Nephron progenitor cell (in vitro differentiated cells): ENCODE measurements at regions not wholly inside any gene's neighbourhood (a gene's known extent, or its start where the extent isn't known, plus 50 kb on each side); places are given as distances from the start of the nearest gene placed in this dataset.
A peak's percentile ranks its signal among the peaks of the same experiment; 100 is the strongest.

Source experiments
- DNase-seq: peaks from one replicate; pipeline ENCODE4 v3.0.0; 2021
- H3K27ac Mint-ChIP-seq: 2 replicates; pipeline ENCODE4 v1.8.0; 2021; ENCODE audit warnings: mild to moderate bottlenecking, moderate library complexity, mixed read lengths
- H3K27me3 Mint-ChIP-seq: 2 replicates; pipeline ENCODE4 v1.8.0; 2021; ENCODE audit warnings: mild to moderate bottlenecking, low read depth, mixed read lengths; ENCODE audit not compliant: poor library complexity
- H3K36me3 Mint-ChIP-seq: 2 replicates; pipeline ENCODE4 v1.8.0; 2021; ENCODE audit warnings: low read depth, mixed read lengths
- H3K4me1 Mint-ChIP-seq: 2 replicates; pipeline ENCODE4 v1.8.0; 2021; ENCODE audit warnings: mixed read lengths
- H3K4me3 Mint-ChIP-seq: 2 replicates; pipeline ENCODE4 v1.8.0; 2021; ENCODE audit warnings: mild to moderate bottlenecking, moderate library complexity, mixed read lengths
- H3K9me3 Mint-ChIP-seq: 2 replicates; pipeline ENCODE4 v1.8.0; 2021; ENCODE audit warnings: mild to moderate bottlenecking, moderate library complexity, mixed read lengths
- TF ChIP-seq, protein P1 (sequence below): fragments of 200-600 bp; sonication (generic); IDR thresholded peaks from 2 replicates; pipeline ENCODE4 v1.5.0; 2021; ENCODE audit warnings: antibody characterized with exemption

DNA sequence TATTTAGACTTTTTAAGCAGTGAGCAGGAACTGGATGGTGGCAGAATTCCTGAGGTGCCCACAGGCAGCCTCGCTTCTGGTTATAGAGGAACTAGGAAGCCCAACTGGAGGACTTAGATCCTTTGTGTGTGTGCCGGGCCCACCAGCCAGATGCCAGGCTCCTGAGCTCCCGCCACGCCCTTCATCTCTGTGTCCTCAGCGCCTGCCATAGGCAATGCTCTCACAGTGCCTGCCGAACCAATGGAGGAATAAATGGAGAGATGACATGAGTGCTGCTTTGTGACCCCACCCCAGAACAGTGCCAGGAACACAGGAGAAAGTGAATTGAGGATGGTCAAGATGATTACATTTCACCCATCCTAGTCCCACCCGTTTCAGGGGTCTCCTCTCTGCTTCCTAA is 146.0 kb downstream of the UNC5CL start:
- Mint-ChIP-seq H3K27ac (no peak overlapping the region), H3K9me3 (no peaks in the 10 kb centered on the region), H3K27me3 (peaks cover 39% of the 10 kb centered on the region), H3K36me3 (no peaks in the 10 kb centered on the region), H3K4me3 (no peak overlapping the region), H3K4me1 (peaks cover 70% of the 10 kb centered on the region)
- TF ChIP-seq, protein P1, sequence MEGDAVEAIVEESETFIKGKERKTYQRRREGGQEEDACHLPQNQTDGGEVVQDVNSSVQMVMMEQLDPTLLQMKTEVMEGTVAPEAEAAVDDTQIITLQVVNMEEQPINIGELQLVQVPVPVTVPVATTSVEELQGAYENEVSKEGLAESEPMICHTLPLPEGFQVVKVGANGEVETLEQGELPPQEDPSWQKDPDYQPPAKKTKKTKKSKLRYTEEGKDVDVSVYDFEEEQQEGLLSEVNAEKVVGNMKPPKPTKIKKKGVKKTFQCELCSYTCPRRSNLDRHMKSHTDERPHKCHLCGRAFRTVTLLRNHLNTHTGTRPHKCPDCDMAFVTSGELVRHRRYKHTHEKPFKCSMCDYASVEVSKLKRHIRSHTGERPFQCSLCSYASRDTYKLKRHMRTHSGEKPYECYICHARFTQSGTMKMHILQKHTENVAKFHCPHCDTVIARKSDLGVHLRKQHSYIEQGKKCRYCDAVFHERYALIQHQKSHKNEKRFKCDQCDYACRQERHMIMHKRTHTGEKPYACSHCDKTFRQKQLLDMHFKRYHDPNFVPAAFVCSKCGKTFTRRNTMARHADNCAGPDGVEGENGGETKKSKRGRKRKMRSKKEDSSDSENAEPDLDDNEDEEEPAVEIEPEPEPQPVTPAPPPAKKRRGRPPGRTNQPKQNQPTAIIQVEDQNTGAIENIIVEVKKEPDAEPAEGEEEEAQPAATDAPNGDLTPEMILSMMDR: no peak
- no peak for DNase-seq

DNA sequence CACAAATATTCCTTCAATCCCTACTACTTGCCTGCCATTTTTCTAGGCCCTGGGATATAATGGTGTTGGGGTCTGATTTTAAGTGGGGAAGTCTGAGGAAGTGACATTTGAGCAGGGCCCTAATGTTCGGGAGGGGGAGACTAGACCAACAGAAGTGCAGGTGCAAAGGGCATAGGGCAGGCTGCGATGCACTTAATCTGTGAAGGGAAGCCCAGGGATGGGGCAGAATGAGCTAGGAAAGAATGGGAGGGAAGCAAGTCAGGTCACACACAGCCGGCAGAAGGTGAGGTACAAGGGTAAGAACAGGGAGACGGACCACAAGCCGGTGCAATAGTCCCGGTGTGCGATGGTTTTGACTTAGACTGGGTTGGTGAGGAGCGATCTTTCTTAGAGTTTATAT is 146.8 kb downstream of the UNC5CL start:
- Mint-ChIP-seq H3K27ac (no peak overlapping the region), H3K27me3 (peaks cover 36% of the 10 kb centered on the region), H3K4me1 (peaks cover 78% of the 10 kb centered on the region), H3K9me3 (no peaks in the 10 kb centered on the region), H3K4me3 (peak overlapping the region; percentile 6), H3K36me3 (no peaks in the 10 kb centered on the region)
- no peak for DNase-seq
- TF ChIP-seq, protein P1: no peak

DNA sequence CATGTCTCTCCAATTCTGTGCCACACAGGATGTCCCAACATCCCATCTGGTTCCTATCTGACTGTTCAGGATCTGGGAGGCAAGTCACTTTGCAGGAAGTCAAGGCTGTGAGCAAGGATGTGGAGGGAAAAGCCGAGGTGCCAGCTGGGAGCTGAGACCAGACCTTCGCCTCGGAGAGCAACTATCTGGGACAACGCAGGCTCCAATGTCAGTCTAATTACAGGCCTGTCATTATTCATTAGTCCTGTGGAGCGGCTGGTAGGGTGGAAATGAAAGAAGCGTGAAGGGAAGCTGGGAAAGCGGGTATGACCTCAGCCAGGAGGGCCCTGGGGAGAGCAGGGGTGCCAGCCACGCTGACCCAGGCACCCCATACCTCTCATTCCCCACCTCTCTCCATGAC is 147.3 kb downstream of the UNC5CL start:
- Mint-ChIP-seq H3K27ac (peak overlapping the region; percentile 78), H3K4me1 (peaks cover 84% of the 10 kb centered on the region), H3K27me3 (peaks cover 35% of the 10 kb centered on the region), H3K36me3 (no peaks in the 10 kb centered on the region), H3K9me3 (no peaks in the 10 kb centered on the region), H3K4me3 (peak overlapping the region; percentile 24)
- TF ChIP-seq, protein P1: no peak
- DNase-seq: no peak

DNA sequence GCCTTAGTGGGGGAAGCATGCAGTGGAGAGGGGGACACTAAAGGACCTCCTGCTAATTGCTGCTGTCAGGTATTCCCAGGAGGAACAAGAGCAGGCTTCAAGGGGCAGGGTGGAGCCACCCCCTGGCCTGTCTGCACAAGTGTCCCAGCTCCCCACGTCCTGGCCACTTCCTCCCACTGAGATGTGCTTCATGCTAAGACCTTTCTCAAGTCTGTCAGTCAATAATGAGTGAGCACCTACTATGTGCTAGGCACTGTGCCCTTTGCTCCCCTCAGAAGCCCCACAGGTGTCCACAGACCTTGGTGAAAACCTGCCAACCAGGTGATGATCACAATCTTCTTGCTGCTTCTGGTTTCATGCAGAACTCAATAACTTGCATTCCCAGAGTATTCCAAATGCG is 147.9 kb downstream of the UNC5CL start:
- H3K36me3 Mint-ChIP-seq: peaks cover under 1% of the 10 kb centered on the region
- no peak for DNase-seq
- H3K27me3 Mint-ChIP-seq: peaks cover 40% of the 10 kb centered on the region
- TF ChIP-seq, protein P1: no peak
- H3K9me3 Mint-ChIP-seq: no peaks in the 10 kb centered on the region
- no peak overlapping the region for H3K4me3 Mint-ChIP-seq
- H3K4me1 Mint-ChIP-seq: peaks cover 89% of the 10 kb centered on the region
- peak overlapping the region; percentile 78 for H3K27ac Mint-ChIP-seq

DNA sequence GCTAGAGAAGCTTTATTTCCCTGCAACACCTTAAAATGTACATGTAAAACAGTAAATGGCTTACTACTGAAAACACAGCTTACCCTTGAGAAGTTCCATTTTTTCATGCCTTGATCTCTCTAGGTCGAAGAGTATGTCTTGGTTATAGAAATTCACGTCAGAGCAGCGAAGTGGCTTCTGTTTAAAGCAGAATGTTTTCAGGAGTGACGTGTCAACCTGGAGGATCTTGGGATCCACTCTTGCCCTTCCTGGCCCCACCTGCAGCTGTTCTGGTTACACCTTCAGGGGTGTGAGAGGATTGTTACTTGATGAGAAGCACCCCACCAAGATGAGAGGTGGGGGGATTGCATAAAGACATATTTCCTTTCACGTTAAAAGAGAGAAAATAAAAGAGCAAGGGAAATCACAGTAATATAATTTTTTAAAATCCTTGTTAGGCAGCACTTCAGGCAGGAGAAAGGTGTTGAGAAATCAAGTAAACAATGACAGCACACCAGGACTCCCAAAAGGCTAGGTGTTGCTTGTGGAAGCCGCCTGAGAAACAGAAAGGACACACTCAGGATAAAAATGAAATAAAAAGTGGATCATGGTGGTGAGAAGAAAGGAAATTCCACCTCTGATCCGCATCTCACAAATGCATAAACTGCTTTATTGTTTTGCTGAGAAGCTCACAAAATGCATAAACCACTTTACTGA is 149.7 kb downstream of the UNC5CL start:
- TF ChIP-seq, protein P1: no peak
- no peak overlapping the region for H3K4me3 Mint-ChIP-seq

DNA sequence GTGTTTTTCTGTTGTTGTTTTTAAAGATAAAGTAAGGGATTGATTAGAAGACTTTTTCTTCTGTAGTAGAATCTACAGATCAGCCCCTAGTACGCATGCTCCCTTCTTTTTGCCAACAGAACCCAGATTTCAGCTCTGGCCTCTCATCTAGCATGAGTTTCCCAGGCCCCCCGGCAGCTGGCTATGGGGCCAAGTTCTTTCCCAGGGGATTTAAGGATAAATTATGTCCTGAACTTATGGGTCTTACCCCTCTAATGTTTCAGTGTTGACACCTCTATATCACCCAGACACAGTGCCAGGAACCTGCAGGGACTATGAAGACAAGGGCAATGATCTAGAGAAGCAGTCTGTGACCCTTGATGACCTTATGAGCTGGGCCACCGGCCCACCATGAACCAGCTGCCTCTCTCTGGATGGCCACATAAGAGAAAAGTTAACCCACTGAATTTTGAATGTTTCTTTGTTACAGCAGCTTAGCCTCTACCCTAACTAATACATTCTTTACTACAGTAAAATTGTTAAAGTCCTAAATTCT is 150.5 kb downstream of the UNC5CL start:
- Mint-ChIP-seq H3K36me3 (peaks cover 17% of the 10 kb centered on the region), H3K4me1 (peaks cover 74% of the 10 kb centered on the region), H3K27ac (peak overlapping the region; percentile 62), H3K9me3 (no peaks in the 10 kb centered on the region), H3K4me3 (peak overlapping the region; percentile 16), H3K27me3 (peaks cover 52% of the 10 kb centered on the region)
- DNase-seq: peak; percentile 55
- TF ChIP-seq, protein P1: no peak

More for the DNA sequence above, 149.7 kb downstream of the UNC5CL start:
- DNase-seq: no peak
- H3K9me3 Mint-ChIP-seq: no peaks in the 10 kb centered on the region
- peaks cover 53% of the 10 kb centered on the region for H3K27me3 Mint-ChIP-seq
- H3K36me3 Mint-ChIP-seq: peaks cover 15% of the 10 kb centered on the region
- H3K4me1 Mint-ChIP-seq: peaks cover 82% of the 10 kb centered on the region
- H3K27ac Mint-ChIP-seq: peak overlapping the region; percentile 62
